Peyer's patch (tissue), 4 donors: ENCODE measurements at regions not wholly inside any gene's neighbourhood (a gene's known extent, or its start where the extent isn't known, plus 50 kb on each side); places are given as distances from the start of the nearest gene placed in this dataset.

Source experiments
- DNase-seq, 3 donors: peaks; one replicate each; pipeline ENCODE4 v3.0.0-alpha.2; 2017 to 2019
- H3K27ac ChIP-seq, 4 donors: fragments of 200-600 bp; sonication (generic); one replicate each; pipeline ENCODE4 v1.5.1; 2016 to 2019
- H3K27me3 ChIP-seq, 2 donors: fragments of 200-600 bp; sonication (generic); one replicate each; pipeline ENCODE4 v1.5.1; 2019
- H3K36me3 ChIP-seq, 3 donors: fragments of 200-600 bp; sonication (generic); one replicate each; pipeline ENCODE4 v1.5.1; 2016 to 2019
- H3K4me1 ChIP-seq, 4 donors: fragments of 200-600 bp; sonication (generic); one replicate each; pipeline ENCODE4 v1.5.1; 2016 to 2019
- H3K4me3 ChIP-seq, 4 donors: fragments of 200-600 bp; sonication (generic); 1 replicate in 3 of 4; 2 replicates in 1 of 4; pipeline ENCODE4 v1.5.1; 2016 to 2019; ENCODE audit warnings: mild to moderate bottlenecking in 1 of 4
- H3K9me3 ChIP-seq, 4 donors: fragments of 200-600 bp; sonication (generic); one replicate each; pipeline ENCODE4 v1.5.1; 2016 to 2019; ENCODE audit warnings: mild to moderate bottlenecking in 1 of 4
- POLR2A ChIP-seq, 2 donors: fragments of 450-650 bp; IDR thresholded peaks; one replicate each; pipeline ENCODE4 v1.5.1; 2017; ENCODE audit warnings: antibody characterized with exemption in 2 of 2, mild to moderate bottlenecking in 2 of 2, moderate library complexity in 2 of 2
- TF ChIP-seq, protein P1 (sequence below), 6 experiments: fragments of 450-650 bp in 4 of 6; fragments of 200-600 bp in 2 of 6; sonication (generic) in 1 of 6; IDR thresholded peaks; one replicate each; pipeline ENCODE4 v1.5.1; 2017 to 2019; ENCODE audit warnings: antibody characterized with exemption in 6 of 6, mild to moderate bottlenecking in 3 of 6, moderate library complexity in 1 of 6

DNA sequence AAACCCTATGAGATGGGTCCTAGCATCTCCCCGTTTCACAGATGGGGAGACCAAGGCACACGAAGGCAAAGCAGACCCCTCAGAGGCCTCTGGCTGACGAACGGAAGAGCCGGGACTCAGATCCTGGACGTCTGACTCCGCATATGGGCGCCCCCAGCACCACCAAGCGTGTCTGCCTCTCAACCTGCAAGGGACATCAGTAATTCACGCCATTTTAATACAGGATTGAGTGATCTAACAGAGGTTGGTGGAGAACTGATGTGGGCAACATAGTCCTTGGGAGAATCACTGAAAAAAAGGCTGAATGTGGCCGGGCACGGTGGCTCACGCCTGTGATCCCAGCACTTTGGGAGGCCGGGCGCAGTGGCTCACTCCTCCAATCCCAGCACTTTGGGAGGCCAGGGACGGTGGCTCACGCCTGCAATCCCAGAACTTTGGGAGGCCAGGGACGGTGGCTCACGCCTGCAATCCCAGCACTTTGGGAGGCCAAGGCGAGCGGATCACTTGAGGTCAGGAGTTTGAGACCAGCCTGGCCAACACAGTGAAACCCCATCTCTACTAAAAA lies 206.6 kb downstream of the DLL1 start:
- H3K27me3 ChIP-seq: no peaks in the 10 kb centered on the region
- H3K9me3 ChIP-seq: no peaks in the 10 kb centered on the region
- no peaks in the 10 kb centered on the region for H3K36me3 ChIP-seq
- H3K4me3 ChIP-seq: no peak overlapping the region
- H3K27ac ChIP-seq: no peak overlapping the region
- TF ChIP-seq, protein P1, sequence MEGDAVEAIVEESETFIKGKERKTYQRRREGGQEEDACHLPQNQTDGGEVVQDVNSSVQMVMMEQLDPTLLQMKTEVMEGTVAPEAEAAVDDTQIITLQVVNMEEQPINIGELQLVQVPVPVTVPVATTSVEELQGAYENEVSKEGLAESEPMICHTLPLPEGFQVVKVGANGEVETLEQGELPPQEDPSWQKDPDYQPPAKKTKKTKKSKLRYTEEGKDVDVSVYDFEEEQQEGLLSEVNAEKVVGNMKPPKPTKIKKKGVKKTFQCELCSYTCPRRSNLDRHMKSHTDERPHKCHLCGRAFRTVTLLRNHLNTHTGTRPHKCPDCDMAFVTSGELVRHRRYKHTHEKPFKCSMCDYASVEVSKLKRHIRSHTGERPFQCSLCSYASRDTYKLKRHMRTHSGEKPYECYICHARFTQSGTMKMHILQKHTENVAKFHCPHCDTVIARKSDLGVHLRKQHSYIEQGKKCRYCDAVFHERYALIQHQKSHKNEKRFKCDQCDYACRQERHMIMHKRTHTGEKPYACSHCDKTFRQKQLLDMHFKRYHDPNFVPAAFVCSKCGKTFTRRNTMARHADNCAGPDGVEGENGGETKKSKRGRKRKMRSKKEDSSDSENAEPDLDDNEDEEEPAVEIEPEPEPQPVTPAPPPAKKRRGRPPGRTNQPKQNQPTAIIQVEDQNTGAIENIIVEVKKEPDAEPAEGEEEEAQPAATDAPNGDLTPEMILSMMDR (IDR thresholded peaks at IDR 0.05): no peak
- TF ChIP-seq POLR2A (IDR thresholded peaks at IDR 0.05): no peak
- DNase-seq: peak in 1 of 3 donors; percentile 22
- peaks cover 0 to 9% (median 6%) of the 10 kb centered on the region in 4 donors for H3K4me1 ChIP-seq

GRCh38 chr6:170083236-170084051 lies 207.4 kb downstream of the DLL1 start:
- H3K9me3 ChIP-seq: no peaks in the 10 kb centered on the region
- no peak overlapping the region for H3K4me3 ChIP-seq
- no peak overlapping the region for H3K27ac ChIP-seq
- no peaks in the 10 kb centered on the region for H3K27me3 ChIP-seq
- no peaks in the 10 kb centered on the region for H3K36me3 ChIP-seq
- H3K4me1 ChIP-seq: peaks cover 0 to 4% (median 3%) of the 10 kb centered on the region in 4 donors
- TF ChIP-seq, protein P1 (IDR thresholded peaks at IDR 0.05): no peak
- TF ChIP-seq POLR2A (IDR thresholded peaks at IDR 0.05): no peak
- DNase-seq: no peak

- TF ChIP-seq POLR2A (IDR thresholded peaks at IDR 0.05): no peak
- TF ChIP-seq, protein P1 (IDR thresholded peaks at IDR 0.05): no peak
- no peak overlapping the region for H3K27ac ChIP-seq
- H3K4me3 ChIP-seq: no peak overlapping the region
- H3K27me3 ChIP-seq: no peaks in the 10 kb centered on the region
- no peaks in the 10 kb centered on the region for H3K36me3 ChIP-seq
- H3K4me1 ChIP-seq: peaks cover 0 to 4% (median 0%) of the 10 kb centered on the region in 4 donors
- H3K9me3 ChIP-seq: no peaks in the 10 kb centered on the region
- DNase-seq: no peak
Observed at GRCh38 chr6:170082531-170083187, 208.2 kb downstream of the DLL1 start.

DNA sequence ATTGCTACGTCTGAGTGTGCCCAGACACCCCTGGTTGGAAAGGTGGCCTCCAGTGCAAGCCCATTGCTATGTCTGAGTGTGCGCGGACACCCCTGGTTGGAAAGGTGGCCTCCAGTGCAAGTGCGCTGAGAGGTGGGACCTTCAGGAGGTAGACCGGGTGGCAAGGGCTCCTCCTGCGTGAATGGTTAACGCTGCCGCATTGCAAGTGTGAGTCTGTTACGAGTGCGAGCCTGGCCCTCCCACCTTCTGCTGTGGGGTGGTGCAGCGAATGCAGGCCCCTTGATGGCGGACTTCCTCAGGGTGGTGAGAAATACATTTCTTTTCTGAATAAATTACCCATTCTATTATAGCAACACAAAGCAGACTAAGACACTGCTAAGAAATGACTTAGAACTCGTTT lies 208.8 kb downstream of the DLL1 start:
- no peak overlapping the region for H3K27ac ChIP-seq
- no peak for TF ChIP-seq POLR2A (IDR thresholded peaks at IDR 0.05)
- TF ChIP-seq, protein P1 (IDR thresholded peaks at IDR 0.05): no peak
- DNase-seq: peak in 1 of 3 donors; percentile 39
- H3K4me3 ChIP-seq: no peak overlapping the region
- H3K4me1 ChIP-seq: peaks cover 0 to 4% (median 0%) of the 10 kb centered on the region in 4 donors
- no peaks in the 10 kb centered on the region for H3K9me3 ChIP-seq
- H3K36me3 ChIP-seq: no peaks in the 10 kb centered on the region
- H3K27me3 ChIP-seq: no peaks in the 10 kb centered on the region

DNA sequence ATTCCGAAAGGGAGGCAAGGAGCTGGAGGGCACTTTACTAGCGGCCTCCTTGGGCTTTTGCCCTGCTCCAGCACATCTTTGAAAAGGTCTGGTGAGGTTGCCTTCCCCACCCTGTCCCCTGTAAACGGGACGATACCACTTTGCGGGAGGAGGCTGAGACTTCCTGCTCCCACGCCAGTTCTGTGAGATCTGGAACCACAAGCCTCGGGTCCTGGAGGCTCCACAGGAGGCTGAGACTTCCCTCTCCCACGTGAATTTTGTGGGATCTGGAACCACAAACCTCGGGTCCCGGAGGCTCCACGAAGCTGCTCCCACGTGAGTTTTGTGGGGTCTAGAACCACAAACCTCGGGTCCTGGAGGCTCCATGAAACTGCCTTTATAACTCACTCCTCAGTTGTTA lies 209.3 kb downstream of the DLL1 start:
- Histone ChIP-seq H3K4me3 (no peak overlapping the region), H3K9me3 (no peaks in the 10 kb centered on the region), H3K27me3 (no peaks in the 10 kb centered on the region), H3K36me3 (no peaks in the 10 kb centered on the region), H3K27ac (no peak overlapping the region), H3K4me1 (peaks cover 0 to 4% (median 0%) of the 10 kb centered on the region in 4 donors)
- TF ChIP-seq, protein P1 (IDR thresholded peaks at IDR 0.05): no peak
- no peak for TF ChIP-seq POLR2A (IDR thresholded peaks at IDR 0.05)
- no peak for DNase-seq
